ENCODE measurements at regions not wholly inside any gene's neighbourhood (a gene's known extent, or its start where the extent isn't known, plus 50 kb on each side); places are given as distances from the start of the nearest gene placed in this dataset.
"Not testable (repeated sequence)": the region's sequence is repeated elsewhere in the genome, so short reads cannot be mapped to it uniquely, and the experiment has no call there.

GRCh38 chr5:154654486-154655371, 100.4 kb upstream of the LARP1 start:
- no peak overlapping the region for H3K4me3 ChIP-seq (ENCODE audit: low read depth, low read length)
- no peak for DNase-seq (ENCODE audit: low read depth)

- no peak overlapping the region for H3K4me3 ChIP-seq (ENCODE audit: low read depth, low read length)
Measured at GRCh38 chr5:154653764-154654485, 101.3 kb upstream of the LARP1 start.

GRCh38 chr5:154653418-154653763, 101.8 kb upstream of the LARP1 start:
- DNase-seq (ENCODE audit: low read depth): no peak
- H3K4me3 ChIP-seq (ENCODE audit: low read depth, low read length): no peak overlapping the region

More at GRCh38 chr5:154653764-154654485, 101.3 kb upstream of the LARP1 start:
- DNase-seq (ENCODE audit: low read depth): no peak

GRCh38 chr5:154652746-154653417, 102.3 kb upstream of the LARP1 start:
- H3K4me3 ChIP-seq (ENCODE audit: low read depth, low read length): no peak overlapping the region
- DNase-seq (ENCODE audit: low read depth): no peak

GRCh38 chr5:154651795-154652194, 103.4 kb upstream of the LARP1 start:
- DNase-seq (ENCODE audit: low read depth); H3K4me3 ChIP-seq (ENCODE audit: low read depth, low read length): not testable (repeated sequence)

- no peak for DNase-seq (ENCODE audit: low read depth)
- no peak overlapping the region for H3K4me3 ChIP-seq (ENCODE audit: low read depth, low read length)
Measured at GRCh38 chr5:154648706-154649105, 106.5 kb upstream of the LARP1 start.

- DNase-seq (ENCODE audit: low read depth): no peak
- H3K4me3 ChIP-seq (ENCODE audit: low read depth, low read length): no peak overlapping the region
Measured at GRCh38 chr5:154648229-154648628, 106.9 kb upstream of the LARP1 start.

GRCh38 chr5:154647761-154648145, 107.4 kb upstream of the LARP1 start:
- H3K4me3 ChIP-seq (ENCODE audit: low read depth, low read length): peak overlapping the region; percentile 28
- DNase-seq (ENCODE audit: low read depth): no peak

- no peak for DNase-seq (ENCODE audit: low read depth)
- H3K4me3 ChIP-seq (ENCODE audit: low read depth, low read length): peak overlapping the region; percentile 28
Measured at GRCh38 chr5:154647114-154647760, 107.9 kb upstream of the LARP1 start.

- no peak for DNase-seq (ENCODE audit: low read depth)
- H3K4me3 ChIP-seq (ENCODE audit: low read depth, low read length): peak overlapping the region; percentile 28
Measured at GRCh38 chr5:154646745-154647113, 108.4 kb upstream of the LARP1 start.

- no peak for DNase-seq (ENCODE audit: low read depth)
Measured at GRCh38 chr5:154644745-154645411, 110.3 kb upstream of the LARP1 start.

GRCh38 chr5:154642499-154643245, 112.5 kb upstream of the LARP1 start:
- no peak overlapping the region for H3K4me3 ChIP-seq (ENCODE audit: low read depth, low read length)
- DNase-seq (ENCODE audit: low read depth): no peak

More at GRCh38 chr5:154644745-154645411, 110.3 kb upstream of the LARP1 start:
- H3K4me3 ChIP-seq (ENCODE audit: low read depth, low read length): no peak overlapping the region

GRCh38 chr5:154640213-154640831, 114.9 kb upstream of the LARP1 start:
- not testable (repeated sequence) for DNase-seq (ENCODE audit: low read depth); H3K4me3 ChIP-seq (ENCODE audit: low read depth, low read length)

GRCh38 chr5:154636786-154637185, 118.4 kb upstream of the LARP1 start:
- H3K4me3 ChIP-seq (ENCODE audit: low read depth, low read length); DNase-seq (ENCODE audit: low read depth): not testable (repeated sequence)

- not testable (repeated sequence) for H3K4me3 ChIP-seq (ENCODE audit: low read depth, low read length); DNase-seq (ENCODE audit: low read depth)
Measured at GRCh38 chr5:154636271-154636670, 118.9 kb upstream of the LARP1 start.

GRCh38 chr5:154633744-154634143, 121.4 kb upstream of the LARP1 start:
- not testable (repeated sequence) for H3K4me3 ChIP-seq (ENCODE audit: low read depth, low read length); DNase-seq (ENCODE audit: low read depth)

GRCh38 chr5:154631141-154631540, 124.0 kb upstream of the LARP1 start:
- no peak for DNase-seq (ENCODE audit: low read depth)
- H3K4me3 ChIP-seq (ENCODE audit: low read depth, low read length): no peak overlapping the region

- no peak for DNase-seq (ENCODE audit: low read depth)
- no peak overlapping the region for H3K4me3 ChIP-seq (ENCODE audit: low read depth, low read length)
Measured at GRCh38 chr5:154630410-154630809, 124.8 kb upstream of the LARP1 start.
